NCI-H2227 (cell line): ENCODE measurements at regions not wholly inside any gene's neighbourhood (a gene's known extent, or its start where the extent isn't known, plus 50 kb on each side); places are given as distances from the start of the nearest gene placed in this dataset.
A peak's percentile ranks its signal among the peaks of the same experiment; 100 is the strongest.
"Not testable (repeated sequence)": the region's sequence is repeated elsewhere in the genome, so short reads cannot be mapped to it uniquely, and the experiment has no call there.

Source experiments
- DNase-seq: peaks from one replicate; lab custom pipeline; 2025; ENCODE audit not compliant: unreplicated experiment; lab: John Stamatoyannopoulos, UW

DNA sequence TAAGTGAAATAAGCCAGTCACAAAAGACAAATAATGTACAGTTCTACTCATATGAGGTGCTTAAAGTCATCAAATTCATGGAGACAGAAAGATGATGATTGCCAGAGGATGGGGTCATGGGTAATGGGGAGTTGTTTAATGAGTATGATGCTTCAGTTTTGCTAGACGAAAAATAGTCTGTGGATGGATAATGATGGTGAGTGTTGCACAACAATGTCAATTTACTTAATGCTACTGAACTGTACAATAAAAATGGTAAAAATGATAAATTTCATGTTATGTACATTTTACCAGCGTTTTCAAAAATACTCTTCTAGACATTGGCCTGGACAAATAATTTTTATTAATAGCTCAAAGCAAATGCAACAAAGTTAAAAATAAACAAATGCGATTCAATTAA is 118.5 kb upstream of the KYNU start:
- no peak for DNase-seq

DNA sequence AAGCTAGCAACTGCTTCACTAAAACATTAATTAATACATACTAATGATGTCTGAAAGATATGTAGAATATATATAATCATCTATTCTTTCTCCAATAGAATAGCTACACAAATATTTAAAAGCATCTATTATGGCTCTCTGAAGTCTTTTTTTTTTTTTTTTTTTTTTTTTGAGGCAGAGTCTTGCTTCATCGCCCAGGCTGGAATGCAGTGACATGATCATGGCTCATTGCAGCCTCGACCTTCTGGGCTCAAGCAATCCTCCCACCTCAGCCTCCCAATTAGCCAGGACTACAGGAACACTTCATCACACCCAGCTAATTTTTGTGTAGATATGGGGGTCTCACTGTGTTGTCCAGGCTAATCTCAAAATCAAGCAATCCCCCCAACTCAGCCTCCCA is 120.4 kb upstream of the KYNU start:
- DNase-seq, result no peak

DNA sequence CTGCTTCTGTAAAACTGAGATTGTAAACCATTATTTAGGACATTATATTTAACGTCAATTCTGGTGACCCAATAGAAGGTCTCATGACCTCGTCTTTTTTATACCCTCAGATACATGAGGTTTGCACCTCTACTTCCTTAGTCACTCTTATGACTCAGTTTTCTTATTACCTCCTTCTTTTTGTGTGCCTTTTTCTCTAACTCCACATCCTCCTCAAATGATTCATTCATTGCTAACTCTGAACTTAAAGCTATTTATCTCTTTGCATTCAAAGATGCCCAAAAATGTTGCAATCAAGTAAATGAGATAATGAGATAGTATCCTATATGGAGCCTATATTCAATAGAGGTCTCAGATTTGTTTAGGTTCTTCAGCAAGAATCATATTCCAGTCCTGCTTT is 121.0 kb upstream of the KYNU start:
- DNase-seq, result no peak

DNA sequence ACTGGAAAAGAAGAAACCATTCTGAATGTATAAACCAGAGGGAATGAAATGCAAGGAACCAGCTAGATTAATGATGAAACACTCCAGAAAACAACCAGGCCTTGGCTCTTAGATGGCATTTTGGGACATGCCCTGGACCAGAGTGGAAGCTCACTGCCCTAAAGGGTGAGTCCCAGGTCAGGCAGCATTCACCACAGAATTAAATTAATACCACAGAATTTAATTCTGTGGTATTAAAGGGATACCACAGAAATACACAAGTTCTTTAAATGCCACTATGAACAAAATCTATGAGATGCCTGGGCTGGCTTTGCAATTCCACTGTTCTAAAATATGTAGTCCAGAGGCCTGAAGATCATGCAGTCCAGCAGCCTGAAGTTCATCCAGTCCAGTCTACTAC is 122.3 kb upstream of the KYNU start:
- DNase-seq, result no peak

DNA sequence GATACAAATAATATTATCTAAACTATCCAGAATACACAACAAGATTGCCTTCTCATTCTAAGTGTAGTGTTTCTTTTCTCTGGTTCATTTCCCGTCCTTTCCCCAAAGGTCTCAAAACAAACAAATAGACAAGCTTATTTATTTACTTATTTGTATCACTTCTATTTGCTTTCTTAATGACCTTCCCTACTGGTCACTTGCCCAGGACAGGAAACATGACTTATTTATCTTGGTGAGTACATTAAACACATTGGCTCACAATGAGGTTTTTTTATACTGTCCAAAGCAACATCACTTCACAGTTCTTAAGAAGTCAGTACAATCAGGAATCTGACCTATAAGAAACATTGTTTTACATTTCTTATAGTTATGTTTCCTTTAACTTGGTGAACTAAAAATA is 123.3 kb upstream of the KYNU start:
- no peak for DNase-seq

DNA sequence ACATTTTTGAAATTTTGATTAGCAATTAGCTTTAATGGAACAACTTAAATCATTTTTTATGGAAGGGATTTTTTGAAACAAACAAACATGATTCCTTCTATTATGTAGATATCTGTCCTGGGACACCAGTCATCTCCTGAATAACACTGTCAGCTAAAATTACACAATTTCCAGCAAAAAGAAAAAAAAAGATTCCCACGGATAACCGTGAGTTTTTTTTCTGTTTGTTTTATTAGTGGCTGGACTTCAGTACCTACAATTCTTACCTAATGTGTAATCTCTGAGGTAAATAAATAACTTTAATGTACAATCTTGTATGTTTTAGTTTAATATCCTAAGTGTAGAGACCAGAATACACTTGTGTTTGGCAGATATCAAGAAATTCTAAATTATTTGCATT is 126.6 kb upstream of the KYNU start:
- no peak for DNase-seq

DNA sequence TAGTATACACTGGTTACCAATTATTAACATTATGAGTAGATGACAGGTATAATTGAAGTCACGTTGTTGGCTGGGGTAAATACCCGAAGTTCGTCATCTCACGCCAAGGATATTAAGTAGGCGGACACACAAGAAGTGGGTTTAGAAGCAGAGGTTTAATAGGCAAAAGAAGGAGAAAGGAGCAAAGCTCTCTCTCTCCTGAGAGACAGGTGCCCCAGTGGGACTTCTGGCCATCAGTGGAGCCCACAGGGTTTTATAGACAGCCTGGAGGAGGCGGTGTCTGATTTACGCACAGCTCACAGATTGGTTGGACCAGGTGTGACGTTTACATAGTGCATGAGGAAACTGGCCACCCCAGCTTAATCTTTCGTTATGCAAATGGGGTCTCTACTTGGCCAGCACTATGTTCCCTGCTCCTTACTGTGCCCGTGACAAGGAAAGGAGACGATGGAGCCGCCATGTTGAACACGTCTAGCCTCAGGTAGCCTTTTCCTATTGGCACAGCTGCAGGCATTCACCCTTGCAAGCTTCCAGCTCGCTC is 128.8 kb upstream of the KYNU start:
- peak; percentile 48 for DNase-seq

DNA sequence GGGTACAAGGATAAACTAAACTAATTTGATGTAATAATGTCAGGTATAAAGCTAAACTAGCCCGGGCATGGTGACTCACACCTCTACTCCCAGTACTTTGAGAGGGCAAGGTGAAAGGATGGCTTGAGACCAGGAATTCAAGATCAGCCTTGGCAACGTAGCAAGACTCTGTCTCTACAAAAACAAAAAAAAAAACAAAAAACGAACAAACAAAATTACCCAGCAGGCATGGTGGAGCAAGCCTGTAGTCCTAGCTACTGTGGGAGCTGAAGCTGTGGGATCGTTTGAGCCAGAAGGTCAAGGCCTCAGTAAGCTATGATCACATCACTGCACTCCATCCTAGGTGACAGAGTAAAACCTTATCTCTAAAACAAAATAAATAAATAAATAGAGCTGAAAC is 131.8 kb upstream of the KYNU start:
- no peak for DNase-seq

DNA sequence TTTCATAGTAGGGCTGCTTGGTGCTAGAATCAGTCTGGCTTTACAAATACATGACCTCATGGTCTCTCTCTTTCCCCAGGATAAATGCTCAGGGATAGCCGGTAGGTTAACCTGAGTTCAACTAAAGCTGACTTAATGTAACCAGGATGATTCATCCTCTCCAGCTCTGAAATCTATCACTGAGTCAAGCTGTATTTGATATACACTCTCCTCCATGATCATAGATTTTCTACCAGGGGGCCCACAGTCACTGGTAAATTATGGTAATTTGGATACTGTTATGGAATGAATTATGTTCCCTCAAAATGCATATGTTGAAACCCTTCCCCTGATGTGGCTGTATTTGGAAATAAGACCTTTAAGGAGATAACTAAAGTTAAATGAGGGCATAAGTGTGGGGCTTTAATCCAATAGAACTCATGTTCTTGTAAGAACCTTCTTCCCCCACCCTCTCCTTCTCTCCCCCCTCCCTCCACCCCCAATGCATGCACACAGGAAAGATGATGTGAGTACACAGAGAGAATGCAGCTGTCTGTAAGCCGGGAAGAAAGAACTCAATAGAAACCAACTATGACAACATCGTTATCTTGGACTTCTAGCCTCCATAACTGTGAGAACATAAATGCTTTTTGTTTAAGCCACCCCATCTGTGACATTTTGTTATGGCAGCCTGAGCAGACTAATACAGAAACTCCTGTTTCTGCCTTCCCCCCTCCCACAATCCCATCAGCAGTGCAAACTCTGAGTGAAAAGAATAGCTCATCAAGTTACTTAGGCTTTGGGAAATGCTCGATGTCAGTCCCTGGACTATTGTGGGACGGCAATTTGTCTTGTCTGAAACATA is 134.9 kb upstream of the KYNU start:
- DNase-seq, result no peak

DNA sequence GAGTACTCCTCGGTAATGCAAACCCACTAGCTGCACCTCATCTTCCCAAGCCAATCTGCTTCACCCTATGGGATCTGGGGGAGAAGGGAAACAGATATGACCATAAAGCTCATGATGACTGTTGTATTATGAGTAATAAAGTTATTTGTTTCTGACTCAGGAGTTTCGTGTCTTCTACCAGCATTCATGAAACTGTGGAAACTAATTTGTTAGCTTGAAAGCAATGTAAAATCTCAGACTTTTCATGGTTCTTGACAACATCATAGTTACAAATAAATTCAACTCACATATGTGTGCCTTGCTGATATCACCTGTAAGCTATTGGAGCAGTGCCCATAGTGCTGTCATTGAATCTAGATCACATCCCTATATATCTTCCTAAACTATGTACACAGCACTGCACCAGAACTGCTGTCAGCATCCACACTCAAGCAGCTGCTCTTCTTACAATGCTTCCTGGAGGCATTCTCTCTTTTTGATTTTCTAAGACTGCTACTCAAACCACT is 135.6 kb upstream of the KYNU start:
- no peak for DNase-seq

DNA sequence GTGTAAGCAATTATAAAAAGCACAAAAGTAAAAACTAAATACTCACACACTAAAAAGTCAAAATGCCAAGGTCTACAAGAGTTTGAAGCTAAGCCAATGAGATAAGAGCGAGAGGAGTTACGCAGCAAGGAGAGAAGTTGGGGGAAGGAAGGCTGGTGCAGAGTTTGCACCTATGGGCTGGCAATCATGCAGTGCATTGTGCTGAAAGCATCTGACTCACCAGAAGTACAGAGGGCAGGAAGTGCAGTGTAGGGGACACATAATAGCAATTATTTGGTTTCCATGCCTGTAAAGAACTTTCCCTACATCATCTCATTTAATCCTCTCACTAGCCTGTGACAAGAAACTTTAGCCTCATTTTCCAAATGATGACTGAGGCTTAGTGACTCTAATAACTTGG is 142.7 kb upstream of the KYNU start:
- DNase-seq, result no peak

DNA sequence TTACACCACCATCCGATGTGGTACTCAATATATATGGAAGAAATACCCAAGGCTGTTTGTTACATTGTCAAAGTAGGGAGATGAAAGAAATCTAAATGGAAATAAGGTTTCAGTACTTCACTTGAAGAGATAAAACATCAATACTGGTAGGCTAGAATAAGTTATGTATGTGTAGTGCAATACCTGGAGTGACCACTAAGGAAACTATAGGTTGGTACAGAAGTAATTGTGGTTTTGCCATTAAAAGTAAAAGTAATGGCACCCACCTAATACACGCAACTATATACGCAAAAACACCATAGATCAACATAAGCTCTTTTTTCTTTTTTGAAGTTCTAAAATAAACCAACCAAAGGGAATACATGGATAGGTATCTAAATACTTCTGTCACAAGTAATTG is 143.2 kb upstream of the KYNU start:
- no peak for DNase-seq

DNA sequence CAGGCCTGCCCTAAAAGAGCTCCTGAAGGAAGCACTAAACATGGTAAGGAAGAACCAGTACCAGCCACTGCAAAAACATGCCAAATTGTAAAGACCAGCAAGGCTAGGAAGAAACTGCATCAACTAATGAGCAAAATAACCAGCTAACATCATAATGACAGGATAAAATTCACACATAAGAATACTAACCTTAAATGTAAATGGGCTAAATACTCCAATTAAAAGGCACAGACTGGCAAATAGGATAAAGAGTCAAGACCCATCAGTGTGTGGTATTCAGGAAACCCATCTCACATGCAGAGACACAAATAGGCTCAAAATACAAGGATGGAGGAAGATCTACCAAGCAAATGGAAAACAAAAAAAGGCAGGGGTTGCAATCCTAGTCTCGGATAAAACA is 147.7 kb upstream of the KYNU start:
- DNase-seq, result not testable (repeated sequence)

DNA sequence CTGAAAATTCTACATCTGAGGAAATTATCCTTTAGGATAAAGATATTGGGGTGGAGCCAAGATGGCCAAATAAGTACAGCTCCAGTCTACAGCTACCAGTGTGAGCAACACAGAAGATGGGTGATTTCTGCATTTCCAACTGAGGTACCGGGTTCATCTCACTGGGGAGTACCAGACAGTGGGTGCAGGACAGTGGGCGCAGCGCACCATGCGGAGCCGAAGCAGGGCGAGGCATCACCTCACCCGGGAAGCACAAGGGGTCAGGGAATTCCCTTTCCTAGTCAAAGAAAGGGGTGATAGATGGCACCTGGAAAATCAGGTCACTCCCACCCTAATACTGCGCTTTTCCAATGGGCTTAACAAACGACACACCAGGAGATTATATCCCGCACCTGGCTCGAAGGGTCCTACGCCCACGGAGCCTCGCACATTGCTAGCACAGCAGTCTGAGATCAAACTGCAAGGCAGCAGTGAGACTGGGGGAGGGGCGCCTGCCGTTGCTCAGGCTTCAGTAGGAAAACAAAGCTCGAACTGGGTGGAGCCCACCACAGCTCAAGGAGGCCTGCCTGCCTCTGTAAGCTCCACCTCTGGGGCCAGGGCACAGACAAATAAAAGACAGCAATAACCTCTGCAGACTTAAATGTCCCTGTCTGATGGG is 149.5 kb upstream of the KYNU start:
- DNase-seq, result not testable (repeated sequence)

DNA sequence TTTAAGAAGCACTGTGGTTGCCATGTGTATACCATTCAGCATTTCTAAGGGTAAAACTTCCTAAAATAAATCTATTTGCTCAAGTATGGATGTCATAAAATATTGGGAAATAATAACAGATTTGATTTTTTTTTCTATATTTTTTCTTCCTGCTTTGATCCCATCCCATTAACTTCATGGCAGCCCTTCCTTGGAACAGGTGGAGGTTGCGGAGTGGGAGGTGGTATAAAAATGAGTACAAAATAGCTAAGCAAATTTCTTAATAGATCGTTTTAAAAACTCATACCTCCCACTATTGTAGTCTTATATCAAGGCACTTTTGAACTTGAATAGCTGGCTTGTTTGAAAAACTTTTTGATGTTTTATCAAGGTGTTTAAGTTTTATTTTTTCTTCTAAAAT is 152.1 kb upstream of the KYNU start:
- DNase-seq, result no peak

DNA sequence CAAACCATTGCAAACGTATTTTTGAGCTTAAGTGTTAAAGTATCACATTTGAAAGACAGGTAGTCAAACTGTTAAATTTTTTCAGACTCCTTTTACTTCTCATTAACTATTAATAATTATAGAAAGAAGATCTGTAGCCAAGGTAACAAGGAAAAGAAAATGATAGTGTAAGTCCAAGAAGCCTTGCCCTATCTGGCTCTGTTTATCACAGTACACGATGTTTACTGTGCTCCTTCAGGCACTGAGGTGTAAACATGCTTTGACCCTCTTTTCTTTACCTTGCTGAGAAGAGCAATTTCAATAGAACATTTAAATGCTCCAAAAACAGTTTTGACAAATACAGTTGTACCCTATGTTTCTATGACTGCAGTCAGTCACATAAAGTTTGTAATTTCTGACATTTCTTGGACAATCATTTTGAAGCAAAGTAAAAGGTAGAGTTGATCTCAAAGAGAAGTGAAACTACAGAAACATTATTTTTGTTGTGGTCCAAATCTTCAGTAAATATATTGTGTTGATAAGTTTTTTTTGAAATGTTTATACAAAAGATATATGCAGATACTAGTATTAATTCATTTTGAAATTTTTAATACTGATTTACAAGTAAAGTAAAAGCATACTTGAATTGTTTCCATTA is 152.6 kb upstream of the KYNU start:
- DNase-seq, result no peak

DNA sequence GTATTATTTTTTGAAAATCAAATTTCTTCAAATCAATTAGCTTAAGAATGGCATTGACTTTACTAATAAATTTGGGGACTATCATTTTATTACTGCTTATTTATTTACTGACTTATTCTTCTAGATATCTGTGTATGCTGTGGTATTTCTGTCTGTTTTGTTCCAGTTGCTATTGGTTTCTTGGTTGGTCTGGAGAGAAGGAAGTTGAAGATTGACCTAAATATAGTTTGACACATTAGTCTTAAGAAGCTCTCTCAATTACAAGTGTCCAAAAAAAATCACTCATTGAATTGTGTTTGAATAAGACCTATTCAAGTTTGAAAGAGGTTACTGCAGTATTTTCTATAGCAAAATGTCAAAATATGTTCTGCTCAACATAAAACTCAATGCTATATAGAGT is 153.3 kb upstream of the KYNU start:
- DNase-seq, result no peak

DNA sequence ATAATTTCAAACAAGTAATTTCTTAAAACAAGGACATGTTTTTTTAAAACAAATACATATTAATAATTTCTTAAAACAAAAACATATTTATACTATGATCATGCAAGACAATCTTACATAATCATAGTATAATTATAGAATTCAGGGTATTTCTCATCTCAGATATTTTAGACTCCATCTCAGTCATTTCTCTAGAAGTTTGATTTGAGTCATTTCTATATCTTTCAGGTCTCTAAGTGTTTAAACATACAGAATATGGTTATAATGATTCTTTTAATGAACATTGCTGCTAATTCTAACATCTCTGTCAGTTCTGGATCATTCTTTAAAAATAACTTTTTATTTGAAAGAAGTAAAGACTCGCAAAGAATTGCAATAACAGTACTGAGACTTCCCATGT is 154.2 kb upstream of the KYNU start:
- DNase-seq, result no peak

DNA sequence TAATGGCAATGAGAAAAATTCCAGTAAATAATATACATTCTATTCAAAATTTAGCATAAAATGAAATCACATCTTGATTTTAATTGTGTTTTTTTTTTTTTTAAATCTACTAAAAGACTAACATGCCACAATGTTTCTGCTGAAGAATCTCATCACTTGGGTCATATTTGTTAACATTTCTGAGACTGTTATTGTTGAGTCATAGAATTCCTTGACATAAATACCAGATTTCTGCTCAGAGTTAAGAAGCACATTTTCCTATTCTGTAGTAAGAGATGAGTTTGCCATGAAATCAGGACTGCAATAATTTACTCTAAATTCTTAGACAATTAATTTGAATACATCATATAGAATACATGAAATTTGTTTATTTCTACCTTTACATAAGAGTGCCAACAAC is 154.9 kb upstream of the KYNU start:
- no peak for DNase-seq

DNA sequence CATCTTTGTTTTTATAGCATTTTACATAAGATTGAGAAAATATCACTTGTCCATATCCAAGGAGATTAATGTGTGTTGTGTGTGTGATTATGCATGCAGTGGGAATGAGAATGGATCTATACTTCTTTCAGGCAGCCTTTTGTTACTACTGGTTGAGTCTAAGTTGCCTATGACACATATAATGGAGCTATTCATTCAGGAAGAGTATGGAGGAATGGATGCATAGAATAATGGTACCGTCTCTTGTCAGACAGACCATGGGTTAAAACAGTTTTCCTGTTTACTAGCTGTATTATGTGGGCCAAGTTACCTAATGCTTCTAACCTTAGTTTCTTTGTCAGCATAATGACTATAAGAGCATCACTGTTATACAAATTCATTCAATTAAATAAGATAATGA is 155.4 kb upstream of the KYNU start:
- no peak for DNase-seq

DNA sequence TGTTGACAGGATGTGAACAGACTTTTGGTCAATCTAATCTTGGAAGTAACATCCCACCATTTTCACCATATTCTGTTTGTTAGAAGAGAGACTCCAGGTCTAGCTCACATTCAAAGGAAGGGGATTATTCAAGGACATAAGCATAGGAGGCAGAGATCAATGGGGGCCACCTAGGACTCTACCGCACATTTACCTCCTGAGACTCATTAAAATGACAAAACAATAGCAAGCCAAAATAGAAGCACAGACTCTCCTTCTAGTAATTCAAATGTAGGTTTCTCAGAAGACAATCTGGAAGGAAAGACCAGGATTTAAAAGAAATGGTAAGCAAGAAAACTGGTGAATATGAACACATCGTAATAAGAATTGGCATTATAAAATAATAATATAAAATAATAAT is 156.4 kb upstream of the KYNU start:
- no peak for DNase-seq
